Mucosa of descending colon (tissue), 3 donors: ENCODE measurements at regions not wholly inside any gene's neighbourhood (a gene's known extent, or its start where the extent isn't known, plus 50 kb on each side); places are given as distances from the start of the nearest gene placed in this dataset.

ENCODE experiments used
- ATAC-seq: fragments of 200-7000 bp; cut with Tn5 transposase; one replicate; pipeline ENCODE4 v1.9.1; 2020; ENCODE audit warnings: mild to moderate bottlenecking, moderate library complexity
- DNase-seq, 3 donors: peaks; one replicate each; pipeline ENCODE4 v3.0.0-alpha.2; 2020
- H3K36me3 ChIP-seq: fragments of 200-600 bp; one replicate; pipeline ENCODE4 v1.8.0; 2021; ENCODE audit warnings: low read depth, mild to moderate bottlenecking
- H3K4me1 ChIP-seq: fragments of 200-600 bp; one replicate; pipeline ENCODE4 v1.8.0; 2021; ENCODE audit warnings: low read depth, mild to moderate bottlenecking
- H3K4me3 ChIP-seq: fragments of 200-600 bp; one replicate; pipeline ENCODE4 v1.8.0; 2021; ENCODE audit warnings: mild to moderate bottlenecking
- H3K9me3 ChIP-seq: fragments of 200-600 bp; one replicate; pipeline ENCODE4 v1.8.0; 2021; ENCODE audit warnings: mild to moderate bottlenecking
- intact Hi-C, 2 donors: fragments of 100-400 bp; cut with DNase I in 1 of 2; cut with micrococcal nuclease in 1 of 2; formaldehyde crosslinking; loops; one replicate each; pipeline versions ENCODE4 v1.11.0 to v1.11.1; 2022; cut with DNase I, micrococcal nuclease
- TF ChIP-seq, protein P1 (sequence below): fragments of 200-600 bp; IDR thresholded peaks from one replicate; pipeline ENCODE4 v1.8.0; 2022; ENCODE audit warnings: antibody characterized with exemption, mild to moderate bottlenecking
- donor health status: DM: no; HTN: no; CAD: no; lungs with moderate emphysema.
- donor health status: DM: no; HTN: no; CAD: no.
- donor health status: DM: no; HTN: yes; CAD: no.

DNA sequence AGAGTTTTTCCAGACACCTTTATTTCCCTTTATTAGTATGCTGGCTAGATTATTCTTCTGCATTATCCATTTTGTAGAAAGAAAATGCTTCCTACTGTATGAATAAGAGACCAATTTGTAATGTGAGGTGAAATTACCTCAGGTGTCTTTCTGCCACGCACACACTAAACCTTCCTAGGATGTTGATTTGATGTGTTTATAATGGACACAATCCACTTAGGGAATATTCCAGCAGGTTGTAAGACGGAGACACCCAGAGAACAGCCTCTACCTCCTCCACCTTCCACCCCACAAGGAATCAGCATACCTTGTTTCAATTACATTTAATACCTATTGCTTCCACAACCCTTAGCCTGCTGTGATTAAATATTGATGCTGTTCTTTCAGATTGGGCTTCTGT, 379.1 kb upstream of the KIRREL3 start:
- intact Hi-C loops, result no loop called here
- Histone ChIP-seq H3K4me1 (peaks cover 5% of the 10 kb centered on the region), H3K4me3 (no peak overlapping the region), H3K36me3 (no peaks in the 10 kb centered on the region), H3K9me3 (no peaks in the 10 kb centered on the region)
- TF ChIP-seq, protein P1, sequence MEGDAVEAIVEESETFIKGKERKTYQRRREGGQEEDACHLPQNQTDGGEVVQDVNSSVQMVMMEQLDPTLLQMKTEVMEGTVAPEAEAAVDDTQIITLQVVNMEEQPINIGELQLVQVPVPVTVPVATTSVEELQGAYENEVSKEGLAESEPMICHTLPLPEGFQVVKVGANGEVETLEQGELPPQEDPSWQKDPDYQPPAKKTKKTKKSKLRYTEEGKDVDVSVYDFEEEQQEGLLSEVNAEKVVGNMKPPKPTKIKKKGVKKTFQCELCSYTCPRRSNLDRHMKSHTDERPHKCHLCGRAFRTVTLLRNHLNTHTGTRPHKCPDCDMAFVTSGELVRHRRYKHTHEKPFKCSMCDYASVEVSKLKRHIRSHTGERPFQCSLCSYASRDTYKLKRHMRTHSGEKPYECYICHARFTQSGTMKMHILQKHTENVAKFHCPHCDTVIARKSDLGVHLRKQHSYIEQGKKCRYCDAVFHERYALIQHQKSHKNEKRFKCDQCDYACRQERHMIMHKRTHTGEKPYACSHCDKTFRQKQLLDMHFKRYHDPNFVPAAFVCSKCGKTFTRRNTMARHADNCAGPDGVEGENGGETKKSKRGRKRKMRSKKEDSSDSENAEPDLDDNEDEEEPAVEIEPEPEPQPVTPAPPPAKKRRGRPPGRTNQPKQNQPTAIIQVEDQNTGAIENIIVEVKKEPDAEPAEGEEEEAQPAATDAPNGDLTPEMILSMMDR, result no peak
- ATAC-seq, result no peak
- DNase-seq, result no peak

DNA sequence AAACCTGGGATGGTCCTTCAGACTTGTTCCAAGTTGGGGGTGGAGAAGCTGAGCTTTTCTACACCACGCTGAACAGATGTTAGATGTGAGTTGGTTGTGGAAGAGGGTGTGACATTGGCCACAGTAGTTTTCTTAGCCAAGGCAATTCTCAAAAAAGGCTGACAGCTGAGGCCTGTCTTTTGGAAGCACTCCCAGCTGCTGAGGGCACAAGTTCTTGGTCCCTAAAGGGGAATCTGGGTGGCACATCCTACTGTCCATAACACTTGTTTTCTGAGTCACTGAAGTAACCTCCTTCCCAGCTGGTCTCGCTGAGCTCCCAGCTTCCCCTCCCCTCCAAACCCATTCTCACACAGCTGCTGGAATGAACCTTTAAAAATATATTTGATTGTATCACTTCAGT, 375.7 kb upstream of the KIRREL3 start:
- ATAC-seq (no peak), DNase-seq (no peak)
- Histone ChIP-seq H3K4me1 (peaks cover 5% of the 10 kb centered on the region), H3K4me3 (no peak overlapping the region), H3K36me3 (no peaks in the 10 kb centered on the region), H3K9me3 (no peaks in the 10 kb centered on the region)
- intact Hi-C loops, result no loop called here
- TF ChIP-seq, protein P1, result no peak

DNA sequence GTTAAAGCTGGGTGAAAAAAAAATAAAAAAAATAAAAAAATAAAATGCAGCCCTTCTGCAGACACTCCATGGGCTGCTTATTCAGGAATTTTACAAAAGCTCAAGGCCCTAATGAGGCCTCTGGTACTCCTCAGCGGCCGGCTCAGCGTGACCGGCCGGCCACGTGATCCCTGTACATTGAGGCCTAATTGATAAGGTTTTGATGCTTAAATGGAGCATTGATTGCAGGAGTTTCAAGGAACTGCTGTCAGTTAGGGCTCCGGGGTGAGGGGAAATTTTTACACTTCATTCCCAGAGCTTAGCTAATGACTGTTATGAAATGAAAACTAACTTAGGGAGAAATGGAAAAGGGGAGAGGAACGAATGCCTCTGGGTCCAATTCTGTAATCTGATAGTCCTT, 368.8 kb upstream of the KIRREL3 start:
- intact Hi-C loops, result no loop called here
- H3K9me3 ChIP-seq, result peaks cover 8% of the 10 kb centered on the region
- DNase-seq (no peak), ATAC-seq (no peak)
- H3K4me1 ChIP-seq, result no peaks in the 10 kb centered on the region
- TF ChIP-seq, protein P1, result no peak
- H3K36me3 ChIP-seq, result no peaks in the 10 kb centered on the region
- H3K4me3 ChIP-seq, result no peak overlapping the region

DNA sequence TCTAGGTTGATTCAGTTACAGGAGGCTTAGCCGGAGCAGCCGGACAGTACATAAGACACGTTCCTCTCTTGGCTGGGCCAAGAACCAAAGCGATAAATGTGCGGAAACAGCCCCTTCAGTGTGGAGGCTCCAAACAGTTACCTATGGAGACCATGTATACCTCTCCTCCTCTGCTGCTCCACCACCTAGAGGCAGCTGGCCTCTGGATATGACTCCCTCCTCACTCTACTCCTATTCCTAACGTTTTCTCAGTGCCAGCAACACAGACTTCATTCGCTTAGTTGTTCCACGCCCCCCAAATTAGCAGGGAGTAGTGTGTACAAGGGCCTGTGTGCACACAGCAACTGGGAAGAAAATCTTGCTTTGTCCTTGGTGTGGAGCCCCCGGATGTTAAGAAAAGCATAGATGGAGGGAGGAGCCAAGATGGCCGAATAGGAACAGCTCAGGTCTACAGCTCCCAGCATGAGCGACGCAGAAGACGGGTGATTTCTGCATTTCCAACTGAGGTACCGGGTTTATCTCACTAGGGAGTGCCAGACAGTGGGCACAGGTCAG, 362.3 kb upstream of the KIRREL3 start:
- ATAC-seq (no peak), DNase-seq (no peak)
- intact Hi-C loops, result no loop called here
- Histone ChIP-seq H3K36me3 (no peaks in the 10 kb centered on the region), H3K4me3 (no peak overlapping the region), H3K9me3 (no peaks in the 10 kb centered on the region), H3K4me1 (no peaks in the 10 kb centered on the region)
- TF ChIP-seq, protein P1, result no peak

DNA sequence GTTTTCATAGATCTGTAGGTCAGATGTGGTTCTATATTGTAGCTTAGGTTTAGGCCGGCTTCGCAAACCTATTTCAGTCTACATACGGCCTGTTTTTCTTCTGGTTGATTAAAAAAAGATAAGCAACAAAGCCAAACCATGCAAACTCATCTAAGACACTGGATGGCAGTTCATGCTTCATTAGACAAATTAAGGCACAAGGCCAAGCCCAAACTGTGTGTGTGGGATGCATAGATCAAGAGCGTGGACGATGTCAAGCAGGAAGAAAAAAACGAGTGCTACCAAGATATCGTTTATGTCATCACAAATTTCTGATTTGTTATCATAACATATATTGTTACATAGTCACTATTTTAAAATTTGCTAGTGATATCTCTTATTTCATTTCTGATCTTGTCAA, 357.6 kb upstream of the KIRREL3 start:
- intact Hi-C loops, result no loop called here
- no peak for DNase-seq
- ATAC-seq, result no peak
- Histone ChIP-seq H3K4me3 (no peak overlapping the region), H3K4me1 (no peaks in the 10 kb centered on the region), H3K36me3 (no peaks in the 10 kb centered on the region), H3K9me3 (no peaks in the 10 kb centered on the region)
- TF ChIP-seq, protein P1, result no peak

DNA sequence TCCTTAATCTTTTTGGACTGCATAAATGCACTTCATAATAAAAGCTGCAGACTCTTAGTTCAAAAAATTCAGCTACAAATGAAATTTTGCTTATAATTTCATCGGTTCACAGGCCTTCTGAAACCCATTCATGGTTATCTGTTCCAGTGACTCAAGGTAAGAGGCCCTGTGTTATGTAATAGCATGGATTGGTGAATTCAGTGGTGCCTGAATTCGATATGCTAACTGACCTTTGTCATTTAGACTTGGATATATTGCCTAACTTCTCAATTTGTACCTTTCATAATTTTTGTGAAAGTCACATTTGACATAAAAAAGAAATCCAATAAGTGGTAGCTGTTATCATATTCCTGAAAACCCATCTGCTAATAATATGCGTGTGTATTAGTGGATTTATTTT, 349.9 kb upstream of the KIRREL3 start:
- no peak overlapping the region for H3K4me3 ChIP-seq
- no peak for ATAC-seq
- no peak for DNase-seq

More for the DNA sequence above, 349.9 kb upstream of the KIRREL3 start:
- H3K36me3 ChIP-seq, result no peaks in the 10 kb centered on the region
- H3K9me3 ChIP-seq, result peaks cover 6% of the 10 kb centered on the region
- intact Hi-C loops, result no loop called here
- TF ChIP-seq, protein P1, result no peak
- H3K4me1 ChIP-seq, result no peaks in the 10 kb centered on the region
